ENCODE measurements at regions not wholly inside any gene's neighbourhood (a gene's known extent, or its start where the extent isn't known, plus 50 kb on each side); places are given as distances from the start of the nearest gene placed in this dataset.
"Not testable (repeated sequence)": the region's sequence is repeated elsewhere in the genome, so short reads cannot be mapped to it uniquely, and the experiment has no call there.

DNA sequence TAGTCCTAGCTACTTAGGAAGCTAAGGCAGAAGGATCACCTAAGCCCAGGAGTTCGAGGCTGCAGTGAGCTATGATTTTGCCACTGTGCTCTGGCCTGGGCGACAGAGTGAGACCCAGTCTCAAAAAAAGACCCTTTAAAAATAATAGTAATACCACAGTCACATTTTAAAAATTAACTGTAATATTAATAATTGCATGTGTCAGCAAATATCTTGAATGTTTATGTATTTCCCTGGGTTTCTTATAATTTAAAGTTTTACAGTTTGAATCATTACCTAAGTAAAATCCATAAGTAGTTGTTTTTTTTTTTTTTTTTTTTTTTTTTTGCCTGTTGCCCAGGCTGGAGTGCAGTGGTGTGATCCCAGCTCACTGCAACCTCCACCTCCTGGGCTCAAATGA lies 69.2 kb downstream of the LYZL2 start:
- TF ChIP-seq POLR2A (IDR thresholded peaks at IDR 0.05; ENCODE audit: low read depth, low read length) = no peak
- FAIRE-seq = no peak
- no peak for DNase-seq (ENCODE audit: insufficient read length, low spot score)

DNA sequence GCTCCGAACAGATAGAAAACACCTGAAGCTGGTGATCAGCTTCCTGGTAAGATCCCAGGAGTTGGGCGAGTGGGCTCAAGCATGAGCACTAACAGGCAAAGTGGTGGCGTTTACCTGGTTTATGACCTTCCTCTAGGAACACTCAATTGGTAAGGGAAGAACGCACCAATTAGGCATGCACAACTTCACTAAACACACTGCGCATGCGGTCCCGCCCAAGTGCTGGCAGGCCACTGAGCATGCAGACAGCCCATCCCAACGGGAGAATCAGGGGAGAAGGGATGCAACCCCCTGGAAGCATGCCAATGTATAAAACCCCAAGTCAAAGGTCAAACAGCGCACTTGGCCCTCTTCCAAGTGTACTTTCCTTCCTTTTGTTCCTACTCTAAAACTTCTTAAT lies 70.4 kb downstream of the LYZL2 start:
- no peak for TF ChIP-seq POLR2A (IDR thresholded peaks at IDR 0.05; ENCODE audit: low read depth, low read length)
- FAIRE-seq (no peak), DNase-seq (ENCODE audit: insufficient read length, low spot score) (no peak)

DNA sequence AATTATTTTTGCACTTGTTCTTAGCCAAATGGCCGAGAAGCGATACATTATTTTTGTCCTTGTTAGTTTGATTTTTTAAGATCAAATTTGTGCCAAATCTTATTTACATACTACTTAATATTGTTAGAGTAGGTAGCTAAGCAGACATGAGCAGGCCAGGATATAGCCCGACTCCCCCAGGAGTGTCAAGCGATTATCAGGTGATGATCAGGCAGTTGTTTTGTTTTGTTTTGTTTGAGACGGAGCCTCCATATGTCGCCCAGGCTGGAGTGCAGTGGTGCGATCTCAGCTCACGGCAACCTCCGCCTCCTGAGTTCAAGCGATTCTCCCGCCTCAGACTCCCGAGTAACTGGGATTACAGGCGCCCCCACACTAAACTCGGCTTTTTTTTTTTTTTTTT lies 71.1 kb downstream of the LYZL2 start:
- DNase-seq (ENCODE audit: insufficient read length, low spot score) = no peak
- TF ChIP-seq POLR2A (IDR thresholded peaks at IDR 0.05; ENCODE audit: low read depth, low read length) = no peak
- FAIRE-seq = no peak

DNA sequence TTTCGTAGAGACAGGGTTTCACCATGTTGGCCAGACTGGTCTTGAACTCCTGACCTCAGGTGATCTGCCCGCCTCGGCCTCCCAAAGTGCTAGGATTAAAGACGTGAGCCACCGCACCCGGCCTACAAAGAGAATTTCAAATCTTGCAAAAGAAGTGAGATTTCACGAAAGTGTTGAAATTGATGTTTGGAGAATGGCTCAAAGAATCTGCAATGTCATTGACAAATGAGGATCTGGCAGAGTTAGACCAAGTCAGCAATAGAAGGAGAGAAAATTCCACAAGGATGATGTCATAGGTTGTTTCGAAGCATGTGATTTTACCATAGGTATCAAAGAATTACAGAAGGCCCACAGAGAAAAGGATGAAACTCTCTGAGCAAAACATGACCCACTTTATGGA lies 71.7 kb downstream of the LYZL2 start:
- peak; percentile 71 for FAIRE-seq
- TF ChIP-seq POLR2A (IDR thresholded peaks at IDR 0.05; ENCODE audit: low read depth, low read length) = no peak
- peak; percentile 10 for DNase-seq (ENCODE audit: insufficient read length, low spot score)

DNA sequence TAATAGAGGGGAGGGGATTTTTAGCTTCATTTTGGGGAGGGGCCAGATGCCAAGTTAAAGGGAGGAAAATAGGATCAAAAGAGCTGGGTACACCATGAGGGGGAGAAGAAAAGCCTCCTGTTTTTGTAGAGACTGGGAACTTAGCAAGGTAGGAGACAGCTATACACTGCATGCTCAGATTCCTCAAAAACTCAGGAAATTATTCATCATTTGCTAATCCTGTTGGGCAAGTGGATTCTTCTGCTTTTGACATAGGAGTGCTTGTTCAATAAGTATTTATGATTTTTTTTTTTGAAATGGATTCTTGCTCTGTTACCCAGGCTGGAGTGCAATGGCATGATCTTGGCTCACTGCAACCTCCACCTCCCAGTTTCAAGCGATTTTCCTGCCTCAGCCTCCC lies 73.4 kb downstream of the LYZL2 start:
- no peak for TF ChIP-seq POLR2A (IDR thresholded peaks at IDR 0.05; ENCODE audit: low read depth, low read length)
- FAIRE-seq (no peak), DNase-seq (ENCODE audit: insufficient read length, low spot score) (no peak)

DNA sequence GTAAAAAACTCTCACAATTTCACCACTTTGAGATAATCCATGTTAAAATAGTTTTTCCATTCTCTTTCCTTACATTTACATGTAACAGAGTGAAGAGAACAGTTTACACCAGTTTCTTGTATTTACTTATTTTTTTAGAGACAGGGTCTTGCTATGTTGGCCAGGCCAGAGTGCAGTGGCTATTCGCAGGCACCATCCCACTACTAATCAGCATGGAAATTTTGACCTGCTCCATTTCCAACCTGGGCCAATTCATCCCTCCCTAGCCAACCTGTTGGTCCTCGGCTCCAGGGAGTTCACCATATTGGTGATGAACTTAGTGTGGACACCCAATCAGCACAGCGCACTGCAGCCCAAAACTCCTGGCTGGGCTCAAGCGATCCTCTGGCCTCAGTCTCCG lies 74.1 kb downstream of the LYZL2 start:
- no peak for FAIRE-seq
- TF ChIP-seq POLR2A (IDR thresholded peaks at IDR 0.05; ENCODE audit: low read depth, low read length) = no peak

DNA sequence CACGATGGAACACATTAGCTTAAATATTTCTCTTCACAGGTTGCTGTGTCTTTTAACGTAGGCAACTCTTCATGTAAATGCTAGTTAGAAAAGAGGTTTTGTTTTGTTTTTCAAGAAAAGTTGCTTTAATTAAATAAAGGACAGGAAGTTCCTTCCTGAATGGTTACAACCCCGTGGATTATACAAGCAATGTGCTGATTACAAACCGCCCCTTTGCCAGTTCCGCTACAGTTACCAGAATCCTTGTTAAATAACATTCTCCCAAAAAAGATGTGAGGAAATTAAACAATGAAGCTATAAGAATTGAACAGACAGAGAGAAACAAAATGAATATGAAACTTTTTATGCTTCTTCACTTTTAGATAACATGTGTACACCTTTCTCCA lies 75.1 kb downstream of the LYZL2 start:
- TF ChIP-seq POLR2A (IDR thresholded peaks at IDR 0.05; ENCODE audit: low read depth, low read length) = no peak
- DNase-seq (ENCODE audit: insufficient read length, low spot score) = no peak
- FAIRE-seq = no peak

More for the DNA sequence above, 74.1 kb downstream of the LYZL2 start:
- DNase-seq (ENCODE audit: insufficient read length, low spot score) = no peak

DNA sequence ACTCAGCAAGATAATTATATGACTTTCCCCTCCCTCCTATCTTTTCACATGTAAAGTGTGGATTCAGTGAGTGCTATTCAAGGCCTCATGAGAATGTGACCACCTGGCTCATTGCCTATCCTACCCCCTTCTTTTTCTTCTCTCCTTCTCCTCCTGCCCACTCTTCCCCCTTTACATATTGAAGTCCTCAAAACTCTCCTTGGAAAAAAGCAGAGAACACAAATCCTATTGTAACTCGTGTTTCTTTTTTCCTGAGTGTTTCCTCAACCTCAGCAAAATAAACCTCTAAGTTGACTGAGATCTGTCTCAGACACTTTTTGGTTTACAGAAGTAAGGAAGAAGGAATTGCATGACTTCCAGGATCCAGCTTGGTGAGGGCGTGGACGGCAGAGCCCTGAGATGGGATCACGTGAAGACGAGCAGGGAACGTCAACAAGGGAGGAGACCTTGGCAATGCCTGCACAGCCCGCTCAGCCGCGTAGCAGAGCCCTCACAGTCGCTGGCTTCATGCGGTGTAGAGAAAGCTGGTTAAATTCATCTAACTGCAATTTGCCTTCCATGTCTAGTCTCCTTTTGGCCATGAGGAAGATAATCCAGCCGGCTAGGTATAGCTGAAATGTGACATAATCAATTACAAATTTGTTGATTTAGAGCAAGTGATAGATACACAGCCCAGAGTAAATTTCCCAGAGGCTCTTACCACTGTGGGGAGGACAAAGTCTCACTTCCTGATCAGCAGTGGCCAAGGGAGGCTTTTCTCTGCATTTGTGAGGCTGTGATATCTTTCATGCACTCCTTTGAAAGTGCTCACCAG lies 75.7 kb downstream of the LYZL2 start:
- TF ChIP-seq POLR2A (IDR thresholded peaks at IDR 0.05; ENCODE audit: low read depth, low read length) = no peak
- no peak for FAIRE-seq
- DNase-seq (ENCODE audit: insufficient read length, low spot score) = no peak

DNA sequence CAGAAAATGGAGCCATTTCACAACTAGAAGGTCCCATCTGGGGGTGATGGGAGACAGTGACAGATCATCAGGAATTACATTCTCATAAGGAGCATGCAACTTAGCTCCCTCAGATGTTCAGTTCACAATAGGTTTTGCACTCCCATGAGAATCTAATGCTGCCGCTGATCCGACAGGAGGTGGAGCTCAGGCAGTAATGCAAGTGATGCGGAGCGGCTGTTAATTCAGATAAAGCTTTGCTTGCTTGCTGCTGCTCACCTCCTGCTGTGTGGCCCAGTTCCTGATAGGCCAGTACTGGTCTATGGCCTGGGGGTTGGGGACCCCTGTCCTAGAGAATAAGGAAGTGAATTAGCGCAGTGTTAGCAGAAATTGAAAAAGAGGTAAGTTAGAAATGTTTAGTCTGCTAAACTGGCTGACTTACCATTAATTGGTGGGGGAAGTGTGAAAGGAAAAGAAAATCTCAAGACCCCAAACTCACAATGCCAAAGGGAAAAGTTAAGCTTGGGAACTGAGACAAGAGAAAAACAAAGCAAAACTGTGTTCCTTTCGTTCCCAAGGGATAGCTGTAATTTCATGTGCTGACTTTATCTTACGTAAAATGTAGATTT lies 76.4 kb downstream of the LYZL2 start:
- FAIRE-seq (no peak), DNase-seq (ENCODE audit: insufficient read length, low spot score) (no peak)
- TF ChIP-seq POLR2A (IDR thresholded peaks at IDR 0.05; ENCODE audit: low read depth, low read length) = no peak

DNA sequence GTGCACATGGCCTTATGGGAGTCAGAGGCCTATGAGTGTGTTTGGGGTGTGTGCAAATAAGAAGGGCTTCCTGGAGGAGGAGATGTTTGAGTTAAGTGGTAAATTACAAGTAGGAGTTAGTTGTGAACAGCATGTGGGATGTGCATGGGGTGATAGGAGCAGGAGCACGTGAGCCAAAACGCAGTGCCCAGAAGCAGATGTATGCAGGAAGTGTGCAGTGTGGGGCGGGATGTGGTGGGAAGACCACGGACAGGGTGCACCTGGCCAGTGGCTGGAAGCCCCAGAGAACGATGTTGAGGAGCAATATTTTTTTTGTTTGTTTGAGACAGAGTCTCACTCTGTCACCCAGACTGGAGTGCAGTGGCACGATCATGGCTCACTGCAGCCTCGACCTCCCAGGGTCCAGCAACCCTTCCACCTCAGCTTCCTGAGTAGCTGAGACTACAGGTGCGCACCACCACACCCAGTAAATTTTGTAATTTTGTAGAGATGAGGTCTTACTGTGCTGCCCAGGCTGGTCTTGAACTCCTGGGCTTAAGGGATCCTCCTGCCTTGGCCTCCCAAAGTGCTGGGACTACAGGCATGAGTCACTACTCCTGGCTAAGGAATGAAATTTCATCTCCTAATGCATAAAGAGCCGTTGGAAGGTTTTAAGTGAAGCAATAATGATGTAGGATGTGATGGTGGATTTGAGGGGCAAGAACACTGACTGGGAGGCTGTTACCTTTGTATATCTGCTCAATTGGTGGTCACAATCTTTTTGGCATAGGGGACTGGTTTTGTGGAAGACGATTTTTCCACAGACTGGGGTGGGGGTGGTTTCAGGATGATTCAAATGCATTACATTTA lies 78.4 kb downstream of the LYZL2 start:
- no peak for TF ChIP-seq POLR2A (IDR thresholded peaks at IDR 0.05; ENCODE audit: low read depth, low read length)
- DNase-seq (ENCODE audit: insufficient read length, low spot score) (no peak), FAIRE-seq (no peak)

DNA sequence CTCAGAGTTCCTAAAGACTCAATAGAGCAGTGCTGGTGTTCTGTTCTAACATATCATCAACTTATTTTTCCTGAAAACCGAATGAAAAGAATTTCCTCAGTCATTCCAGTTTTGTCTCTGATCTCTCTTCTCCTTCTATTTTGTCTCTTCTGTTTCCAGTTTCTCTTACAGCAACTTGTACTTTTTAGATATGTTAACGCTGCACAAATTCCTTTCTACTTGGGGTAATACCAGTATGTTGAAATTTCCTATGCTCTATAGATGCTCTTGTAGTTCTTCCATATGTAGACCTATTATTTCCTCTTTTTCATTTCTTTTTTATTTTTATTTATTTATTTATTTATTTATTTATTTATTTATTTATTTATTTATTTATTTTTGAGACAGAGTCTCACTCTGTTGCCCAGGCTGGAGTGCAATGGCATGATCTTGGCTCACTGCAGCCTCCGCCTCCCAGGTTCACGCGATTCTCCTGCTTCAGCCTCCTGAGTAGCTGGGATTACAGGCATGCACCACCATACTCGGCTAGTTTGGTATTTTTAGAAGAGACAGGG lies 80.3 kb downstream of the LYZL2 start:
- not testable (repeated sequence) for DNase-seq (ENCODE audit: insufficient read length, low spot score); FAIRE-seq

DNA sequence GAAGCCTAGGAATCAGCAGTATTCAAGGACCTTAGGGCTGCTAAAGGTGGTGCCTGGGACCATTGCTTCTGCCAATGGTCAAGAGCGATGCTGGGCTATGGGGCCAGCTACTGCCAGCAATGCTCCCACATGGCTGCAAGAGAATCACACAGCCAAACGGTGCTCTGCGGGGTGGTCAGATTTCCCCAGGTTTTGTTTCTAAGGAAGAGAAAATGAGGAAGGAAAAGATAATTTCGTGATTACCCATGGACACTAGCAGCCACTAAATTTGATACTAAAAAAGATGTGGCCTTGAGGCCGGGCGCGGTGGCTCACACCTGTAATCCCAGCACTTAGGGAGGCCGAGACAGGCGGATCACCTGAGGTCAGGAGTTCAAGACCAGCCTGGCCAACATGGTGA lies 83.0 kb downstream of the LYZL2 start:
- no peak for TF ChIP-seq POLR2A (IDR thresholded peaks at IDR 0.05; ENCODE audit: low read depth, low read length)
- DNase-seq (ENCODE audit: insufficient read length, low spot score) (no peak), FAIRE-seq (no peak)

DNA sequence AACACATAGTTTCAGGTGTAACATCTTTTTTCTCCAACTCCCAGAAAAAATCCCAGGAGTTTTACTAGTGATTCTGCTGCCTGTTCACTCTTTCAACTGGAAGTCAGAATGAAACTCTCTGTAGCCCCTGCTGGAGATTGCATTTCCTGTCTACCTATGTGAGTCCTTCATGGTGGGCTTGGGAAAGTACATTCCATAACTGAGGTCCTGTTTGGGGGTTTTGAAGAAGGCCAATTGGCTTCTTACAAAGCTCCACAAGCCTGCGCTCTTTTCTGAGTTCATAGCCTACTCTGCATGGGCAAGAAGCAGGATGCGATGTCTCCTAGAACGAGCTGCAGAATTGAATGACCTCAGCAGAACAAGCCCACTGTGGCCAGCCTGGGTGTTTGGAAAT lies 86.7 kb downstream of the LYZL2 start:
- no peak for TF ChIP-seq POLR2A (IDR thresholded peaks at IDR 0.05; ENCODE audit: low read depth, low read length)
- DNase-seq (ENCODE audit: insufficient read length, low spot score) = no peak
- FAIRE-seq = no peak
